T-helper 1 cell treated with Interleukin-12 subunit alpha and Interleukin-12 subunit beta and Interleukin-4 antibody, amounts not matched to agents 30 ng/mL and 1 ng/mL, for 36 hours (primary cell): ENCODE measurements at regions not wholly inside any gene's neighbourhood (a gene's known extent, or its start where the extent isn't known, plus 50 kb on each side); places are given as distances from the start of the nearest gene placed in this dataset.
"Not testable (repeated sequence)": the region's sequence is repeated elsewhere in the genome, so short reads cannot be mapped to it uniquely, and the experiment has no call there.

Source experiments
- intact Hi-C: fragments of 100-400 bp; cut with micrococcal nuclease; formaldehyde crosslinking; loops from one replicate; pipeline ENCODE4 v1.15.1; 2024

GRCh38 chr5:88622890-88623289 lies 260.1 kb downstream of the MEF2C start:
- intact Hi-C loops = not testable (repeated sequence)

GRCh38 chr5:88615767-88616166 lies 267.2 kb downstream of the MEF2C start:
- intact Hi-C loops = not testable (repeated sequence)

GRCh38 chr5:88613051-88613450 lies 269.9 kb downstream of the MEF2C start:
- intact Hi-C loops = no loop called here

GRCh38 chr5:88610586-88610985 lies 272.4 kb downstream of the MEF2C start:
- intact Hi-C loops = no loop called here

GRCh38 chr5:88607492-88607891 lies 275.5 kb downstream of the MEF2C start:
- intact Hi-C loops = no loop called here

GRCh38 chr5:88606626-88607025 lies 276.4 kb downstream of the MEF2C start:
- intact Hi-C loops = no loop called here

- intact Hi-C loops = no loop called here
These were observed 276.8 kb downstream of the MEF2C start for GRCh38 chr5:88606173-88606572.

- intact Hi-C loops = loop anchor here (1.0 to 2.0 kb wide), 2 partner anchors 462 to 821 kb away; no protein-coding TSS in a partner anchor
These were observed 280.4 kb downstream of the MEF2C start for GRCh38 chr5:88602584-88602983.

GRCh38 chr5:88594441-88594840 lies 288.5 kb downstream of the MEF2C start:
- intact Hi-C loops = no loop called here

GRCh38 chr5:88588609-88589008 lies 294.4 kb downstream of the MEF2C start:
- intact Hi-C loops = no loop called here

GRCh38 chr5:88583471-88583870 lies 299.5 kb downstream of the MEF2C start:
- intact Hi-C loops = no loop called here

GRCh38 chr5:88558366-88558765 lies 289.7 kb upstream of the TMEM161B start:
- intact Hi-C loops = no loop called here

- intact Hi-C loops = no loop called here
These were observed 289.2 kb upstream of the TMEM161B start for GRCh38 chr5:88557881-88558280.

GRCh38 chr5:88557131-88557530 lies 288.5 kb upstream of the TMEM161B start:
- intact Hi-C loops = no loop called here

GRCh38 chr5:88556406-88556805 lies 287.8 kb upstream of the TMEM161B start:
- intact Hi-C loops = no loop called here

- intact Hi-C loops = no loop called here
These were observed 287.0 kb upstream of the TMEM161B start for GRCh38 chr5:88555674-88556073.

GRCh38 chr5:88553986-88554385 lies 285.3 kb upstream of the TMEM161B start:
- intact Hi-C loops = no loop called here

- intact Hi-C loops = no loop called here
These were observed 284.7 kb upstream of the TMEM161B start for GRCh38 chr5:88553136-88553875.

- intact Hi-C loops = no loop called here
These were observed 283.8 kb upstream of the TMEM161B start for GRCh38 chr5:88552426-88552825.

- intact Hi-C loops = no loop called here
These were observed 283.2 kb upstream of the TMEM161B start for GRCh38 chr5:88551724-88552345.

- intact Hi-C loops = no loop called here
These were observed 282.1 kb upstream of the TMEM161B start for GRCh38 chr5:88550736-88551135.

GRCh38 chr5:88548136-88548805 lies 279.6 kb upstream of the TMEM161B start:
- intact Hi-C loops = no loop called here
